ENCODE measurements at regions not wholly inside any gene's neighbourhood (a gene's known extent, or its start where the extent isn't known, plus 50 kb on each side); places are given as distances from the start of the nearest gene placed in this dataset.

GRCh38 chr15:31227235-31227634, 99.4 kb upstream of the KLF13 start:
- TF ChIP-seq POLR2A (IDR thresholded peaks at IDR 0.05): no peak
- no peak for TF ChIP-seq CTCF (IDR thresholded peaks at IDR 0.05)

Measured in prostate gland (tissue), 2 donors.